H9 (cell line): ENCODE measurements at regions not wholly inside any gene's neighbourhood (a gene's known extent, or its start where the extent isn't known, plus 50 kb on each side); places are given as distances from the start of the nearest gene placed in this dataset.

Source experiments
- DNase-seq: peaks from one replicate; pipeline ENCODE4 v3.0.0-alpha.2; 2017
- H2AFZ ChIP-seq: one replicate; pipeline ENCODE4 v1.6.1; 2013; ENCODE audit warnings: mild to moderate bottlenecking, low read length, control low read depth, moderate library complexity
- H2AK5ac ChIP-seq: 2 replicates; pipeline ENCODE4 v1.6.1; 2013; ENCODE audit warnings: low read length, control low read depth, mixed read lengths; ENCODE audit not compliant: insufficient read length
- H2BK120ac ChIP-seq: one replicate; pipeline ENCODE4 v1.6.1; 2013; ENCODE audit warnings: low read depth, mild to moderate bottlenecking, low read length, control low read depth, inconsistent platforms; ENCODE audit not compliant: poor library complexity, severe bottlenecking
- H2BK12ac ChIP-seq: 2 replicates; pipeline ENCODE4 v1.6.1; 2013; ENCODE audit warnings: low read length, control low read depth, mixed read lengths, low read depth; ENCODE audit not compliant: insufficient read length
- H2BK15ac ChIP-seq: 2 replicates; pipeline ENCODE4 v1.6.1; 2013; ENCODE audit warnings: low read depth, low read length, control low read depth
- H2BK20ac ChIP-seq: one replicate; pipeline ENCODE4 v1.6.1; 2013; ENCODE audit warnings: low read depth, mild to moderate bottlenecking, low read length, control low read depth, inconsistent platforms; ENCODE audit not compliant: poor library complexity, severe bottlenecking
- H2BK5ac ChIP-seq: 2 replicates; pipeline ENCODE4 v1.6.1; 2013; ENCODE audit warnings: low read length, control low read depth, mixed read lengths; ENCODE audit not compliant: insufficient read length
- H3K14ac ChIP-seq: 2 replicates; pipeline ENCODE4 v1.6.1; 2013; ENCODE audit warnings: low read length, control low read depth; ENCODE audit not compliant: insufficient read depth
- H3K18ac ChIP-seq: 2 replicates; pipeline ENCODE4 v1.6.1; 2013; ENCODE audit warnings: low read depth, mild to moderate bottlenecking, mixed read lengths, low read length, control low read depth; ENCODE audit not compliant: insufficient read length
- H3K23ac ChIP-seq: 2 replicates; pipeline ENCODE4 v1.6.1; 2013; ENCODE audit warnings: low read length, control low read depth, mixed read lengths, low read depth; ENCODE audit not compliant: insufficient read length
- H3K23me2 ChIP-seq: 2 replicates; pipeline ENCODE4 v1.6.1; 2013; ENCODE audit warnings: low read depth, mild to moderate bottlenecking, mixed read lengths, low read length, control low read depth; ENCODE audit not compliant: insufficient read length, poor library complexity, severe bottlenecking
- H3K27ac ChIP-seq: 2 replicates; pipeline ENCODE4 v1.5.1; 2013; ENCODE audit warnings: low read length, control low read depth, mixed read lengths, low read depth; ENCODE audit not compliant: insufficient read length
- H3K27me3 ChIP-seq: 2 replicates; pipeline ENCODE4 v1.6.1; 2013; ENCODE audit warnings: low read length, control low read depth, inconsistent platforms; ENCODE audit not compliant: insufficient read depth
- H3K4ac ChIP-seq: 2 replicates; pipeline ENCODE4 v1.6.1; 2013; ENCODE audit warnings: low read depth, mild to moderate bottlenecking, control low read depth, inconsistent platforms, low read length, moderate library complexity
- H3K4me1 ChIP-seq: 2 replicates; pipeline ENCODE4 v1.6.1; 2013; ENCODE audit warnings: low read length, control low read depth, inconsistent platforms; ENCODE audit not compliant: insufficient read depth
- H3K4me2 ChIP-seq: 2 replicates; pipeline ENCODE4 v1.6.1; 2013; ENCODE audit warnings: low read length, control low read depth, mixed read lengths; ENCODE audit not compliant: insufficient read length, insufficient read depth
- H3K56ac ChIP-seq: 2 replicates; pipeline ENCODE4 v1.6.1; 2013; ENCODE audit warnings: low read depth, mild to moderate bottlenecking, mixed read lengths, low read length, control low read depth; ENCODE audit not compliant: insufficient read length
- H3K79me1 ChIP-seq: 2 replicates; pipeline ENCODE4 v1.6.1; 2013; ENCODE audit warnings: low read depth, mild to moderate bottlenecking, moderate library complexity, low read length, control low read depth, inconsistent platforms; ENCODE audit not compliant: insufficient read depth, poor library complexity, severe bottlenecking
- H3K79me2 ChIP-seq: 2 replicates; pipeline ENCODE4 v1.6.1; 2013; ENCODE audit warnings: low read length, control low read depth, inconsistent platforms; ENCODE audit not compliant: insufficient read depth
- H3K9ac ChIP-seq: 2 replicates; pipeline ENCODE4 v1.6.1; 2013; ENCODE audit warnings: low read length, control low read depth, mixed read lengths; ENCODE audit not compliant: insufficient read length; ENCODE audit errors: extremely low read depth
- H3K9me3 ChIP-seq: one replicate; pipeline ENCODE4 v1.6.1; 2013; ENCODE audit warnings: low read depth, low read length, inconsistent platforms; ENCODE audit not compliant: control insufficient read depth
- H3T11ph ChIP-seq: one replicate; pipeline ENCODE4 v1.6.1; 2013; ENCODE audit warnings: mild to moderate bottlenecking, low read length, control low read depth, inconsistent platforms
- H4K20me1 ChIP-seq: one replicate; pipeline ENCODE4 v1.6.1; 2013; ENCODE audit not compliant: control insufficient read depth, insufficient read length, insufficient read depth
- H4K5ac ChIP-seq: 2 replicates; pipeline ENCODE4 v1.6.1; 2013; ENCODE audit warnings: low read depth, mild to moderate bottlenecking, mixed read lengths, low read length, control low read depth; ENCODE audit not compliant: insufficient read length
- H4K8ac ChIP-seq: replicated peaks from 2 replicates; pipeline ENCODE4 v1.6.1; 2013; ENCODE audit warnings: low read length, control low read depth, mixed read lengths, low read depth; ENCODE audit not compliant: insufficient read length
- H4K91ac ChIP-seq: 2 replicates; pipeline ENCODE4 v1.6.1; 2013; ENCODE audit warnings: low read depth, mild to moderate bottlenecking, moderate library complexity, mixed read lengths, low read length, control low read depth; ENCODE audit not compliant: insufficient read length
- H3K27ac Mint-ChIP-seq, 3 experiments: 2 replicates in 2 of 3; 3 replicates in 1 of 3; pipeline ENCODE4 v1.8.0; 2020 to 2021; ENCODE audit warnings: mixed read lengths in 3 of 3, mild to moderate bottlenecking in 1 of 3, moderate library complexity in 1 of 3
- H3K27me3 Mint-ChIP-seq: 2 replicates; pipeline ENCODE4 v1.8.0; 2021; ENCODE audit warnings: low read depth, mild to moderate bottlenecking, moderate library complexity, mixed read lengths
- H3K36me3 Mint-ChIP-seq, 3 experiments: 2 replicates in 2 of 3; 3 replicates in 1 of 3; pipeline ENCODE4 v1.8.0; 2020 to 2021; ENCODE audit warnings: low read depth in 3 of 3, mixed read lengths in 3 of 3; ENCODE audit not compliant: insufficient read depth in 1 of 3
- H3K4me1 Mint-ChIP-seq, 2 experiments: 2 replicates each; pipeline ENCODE4 v1.8.0; 2020; ENCODE audit warnings: mixed read lengths in 2 of 2
- H3K4me3 Mint-ChIP-seq, 2 experiments: 2 replicates in 1 of 2; 3 replicates in 1 of 2; pipeline ENCODE4 v1.8.0; 2020 to 2021; ENCODE audit warnings: mild to moderate bottlenecking in 2 of 2, mixed read lengths in 2 of 2, moderate library complexity in 1 of 2
- H3K9me3 Mint-ChIP-seq, 2 experiments: 2 replicates in 1 of 2; 3 replicates in 1 of 2; pipeline ENCODE4 v1.8.0; 2020; ENCODE audit warnings: mild to moderate bottlenecking in 2 of 2, mixed read lengths in 2 of 2, moderate library complexity in 1 of 2
- WGBS: extraction: QIAGEN DNeasy Blood & Tissue Kit; methylation state at CpG from one replicate; pipeline ENCODE4 v1.1.7; 2013; ENCODE audit warnings: missing lambda C conversion rate, low lambda C conversion rate, mixed read lengths; ENCODE audit not compliant: insufficient read length; ENCODE audit errors: extremely low coverage; 5-methylcytosine and 5-hydroxymethylcytosine counted together
- TF ChIP-seq, protein P1 (sequence below): fragments of 200-600 bp; sonication (generic); conservative IDR thresholded peaks from 3 replicates; pipeline ENCODE4 v1.8.0; 2021; ENCODE audit warnings: antibody characterized with exemption, mild to moderate bottlenecking

- Histone ChIP-seq H4K8ac (no peak overlapping the region), H3K56ac (no peak overlapping the region), H3K4ac (no peak overlapping the region), H3K23ac (no peak overlapping the region), H3K14ac (no peak overlapping the region), H4K5ac (no peak overlapping the region), H3K9ac (no peak overlapping the region), H2BK12ac (no peak overlapping the region), H2BK5ac (no peak overlapping the region), H3K23me2 (no peaks in the 10 kb centered on the region), H4K91ac (no peak overlapping the region), H2AK5ac (no peak overlapping the region), H2BK15ac (no peak overlapping the region), H3K18ac (no peak overlapping the region), H4K20me1 (no peaks in the 10 kb centered on the region), H3K79me1 (no peaks in the 10 kb centered on the region), H3K4me1 (peaks cover 8% of the 10 kb centered on the region; the same call in 1 of the 2 replicates), H3K27ac (peak overlapping the region; percentile 5), H3K27me3 (no peaks in the 10 kb centered on the region), H3K79me2 (no peaks in the 10 kb centered on the region), H3K4me2 (peak overlapping the region; percentile 36), H2BK120ac (no peak overlapping the region), H2AFZ (no peak overlapping the region), H2BK20ac (no peak overlapping the region), H3K9me3 (no peaks in the 10 kb centered on the region), H3T11ph (no peak overlapping the region)
- DNase-seq: no peak
- Mint-ChIP-seq H3K36me3 (peaks cover 9 to 21% (median 14%) of the 10 kb centered on the region in 3 experiments; a peak in 6 of 7 replicates), H3K4me1 (peaks cover 14 to 36% of the 10 kb centered on the region in 2 experiments), H3K27me3 (no peaks in the 10 kb centered on the region), H3K4me3 (no peak overlapping the region), H3K9me3 (peaks cover 17 to 26% of the 10 kb centered on the region in 2 experiments), H3K27ac (no peak overlapping the region)
- no CpG with 5 or more reads among the region's 8 CpGs for WGBS
- TF ChIP-seq, protein P1, sequence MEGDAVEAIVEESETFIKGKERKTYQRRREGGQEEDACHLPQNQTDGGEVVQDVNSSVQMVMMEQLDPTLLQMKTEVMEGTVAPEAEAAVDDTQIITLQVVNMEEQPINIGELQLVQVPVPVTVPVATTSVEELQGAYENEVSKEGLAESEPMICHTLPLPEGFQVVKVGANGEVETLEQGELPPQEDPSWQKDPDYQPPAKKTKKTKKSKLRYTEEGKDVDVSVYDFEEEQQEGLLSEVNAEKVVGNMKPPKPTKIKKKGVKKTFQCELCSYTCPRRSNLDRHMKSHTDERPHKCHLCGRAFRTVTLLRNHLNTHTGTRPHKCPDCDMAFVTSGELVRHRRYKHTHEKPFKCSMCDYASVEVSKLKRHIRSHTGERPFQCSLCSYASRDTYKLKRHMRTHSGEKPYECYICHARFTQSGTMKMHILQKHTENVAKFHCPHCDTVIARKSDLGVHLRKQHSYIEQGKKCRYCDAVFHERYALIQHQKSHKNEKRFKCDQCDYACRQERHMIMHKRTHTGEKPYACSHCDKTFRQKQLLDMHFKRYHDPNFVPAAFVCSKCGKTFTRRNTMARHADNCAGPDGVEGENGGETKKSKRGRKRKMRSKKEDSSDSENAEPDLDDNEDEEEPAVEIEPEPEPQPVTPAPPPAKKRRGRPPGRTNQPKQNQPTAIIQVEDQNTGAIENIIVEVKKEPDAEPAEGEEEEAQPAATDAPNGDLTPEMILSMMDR: no peak
Measured at GRCh38 chr10:3624367-3624766, 160.6 kb downstream of the KLF6 start.
